Heart left ventricle (tissue), 16 donors: ENCODE measurements at regions not wholly inside any gene's neighbourhood (a gene's known extent, or its start where the extent isn't known, plus 50 kb on each side); places are given as distances from the start of the nearest gene placed in this dataset.

Experiments
- ATAC-seq, 4 donors: fragments of 200-7000 bp; cut with Tn5 transposase; one replicate each; pipeline ENCODE4 v1.9.1; 2020 to 2022; ENCODE audit warnings: moderate library complexity in 4 of 4, mild to moderate bottlenecking in 3 of 4, moderate number of reproducible peaks in 1 of 4
- DNase-seq, 5 donors: peaks; one replicate each; pipeline ENCODE4 v3.0.0-alpha.2; 2020
- H3K27ac ChIP-seq, 12 donors: fragments of 200-600 bp; sonication (generic) in 4 of 12; one replicate each; pipeline versions ENCODE4 v1.5.0 to v1.8.0; 2016 to 2022; ENCODE audit warnings: mild to moderate bottlenecking in 2 of 12
- H3K27me3 ChIP-seq, 9 donors: fragments of 200-600 bp; sonication (generic) in 2 of 9; one replicate each; pipeline versions ENCODE4 v1.5.1 to v1.8.0; 2016 to 2022; ENCODE audit warnings: mild to moderate bottlenecking in 3 of 9
- H3K36me3 ChIP-seq, 9 donors: fragments of 200-600 bp; sonication (generic) in 2 of 9; one replicate each; pipeline versions ENCODE4 v1.5.0 to v1.8.0; 2018 to 2022; ENCODE audit warnings: mild to moderate bottlenecking in 2 of 9
- H3K4me1 ChIP-seq, 12 donors: fragments of 200-600 bp; sonication (generic) in 4 of 12; one replicate each; pipeline versions ENCODE4 v1.5.0 to v1.8.0; 2016 to 2022; ENCODE audit warnings: mild to moderate bottlenecking in 3 of 12
- H3K4me3 ChIP-seq, 12 donors: fragments of 200-600 bp; sonication (generic) in 4 of 12; one replicate each; pipeline versions ENCODE4 v1.5.0 to v1.8.0; 2017 to 2022; ENCODE audit warnings: mild to moderate bottlenecking in 9 of 12, moderate library complexity in 4 of 12
- H3K9me3 ChIP-seq, 12 donors: fragments of 200-600 bp; sonication (generic) in 4 of 12; one replicate each; pipeline versions ENCODE4 v1.5.0 to v1.8.0; 2016 to 2022; ENCODE audit warnings: mild to moderate bottlenecking in 1 of 12
- POLR2A ChIP-seq, 2 donors: fragments of 450-650 bp; IDR thresholded peaks; one replicate each; pipeline ENCODE4 v1.6.1; 2017; ENCODE audit warnings: antibody characterized with exemption in 2 of 2, mild to moderate bottlenecking in 2 of 2, moderate library complexity in 2 of 2
- WGBS, 4 donors: extraction: QIAGEN DNeasy Blood & Tissue Kit in 2 of 4; methylation state at CpG; one replicate each; pipeline versions ENCODE4 v1.1.5 to v1.1.7; 2013 to 2018; 5-methylcytosine and 5-hydroxymethylcytosine counted together
- intact Hi-C, 10 donors: fragments of 100-400 bp; cut with DNase I; formaldehyde crosslinking; loops; one replicate each; pipeline versions ENCODE4 v1.11.1 to v1.14.2; 2022
- TF ChIP-seq, protein P1 (sequence below), 12 donors: fragments of 200-600 bp; sonication (generic) in 4 of 12; IDR thresholded peaks; one replicate each; pipeline versions ENCODE4 v1.5.0 to v1.8.0; 2018 to 2022; ENCODE audit warnings: antibody characterized with exemption in 12 of 12, mild to moderate bottlenecking in 5 of 12
- donor health status: ischemic (EF 13 %, LVEDD 7.1; RV severe dilation, severe dysfunction).
- donor health status: healthy with polysubstance abuse.
- donor health status: DM: no; HTN: yes; CAD: no.
- donor health status: DM: no; HTN: no; CAD: no.
- donor health status: ischemic (EF 25% LVEDD 6.9; RV normal size, moderate dysfunction).
- donor health status: ischemic (EF 25% LVEDD 5.7; RV mildly dilated, moderate dysfunction).
- donor health status: healthy.
- donor health status: DM: yes; HTN: yes; CAD: no.
- donor health status: ischemic (EF 35%, LVEDD 5.7; RV mildly dilated, moderate dysfunction).
- donor health status: nonischemic (EF 11% LVEDD 7.7; RV severe dilation, severe dysfunction).
- donor health status: DM: yes; HTN: yes; CAD: no.
- donor health status: PGD.
- donor health status: ischemic (EF 29% LVEDD 5.4; RV normal size, mild dysfunction).
- donor health status: nonischemic (EF 23%, LVEDD 6.1; RV moderate dilation, normal function).

DNA sequence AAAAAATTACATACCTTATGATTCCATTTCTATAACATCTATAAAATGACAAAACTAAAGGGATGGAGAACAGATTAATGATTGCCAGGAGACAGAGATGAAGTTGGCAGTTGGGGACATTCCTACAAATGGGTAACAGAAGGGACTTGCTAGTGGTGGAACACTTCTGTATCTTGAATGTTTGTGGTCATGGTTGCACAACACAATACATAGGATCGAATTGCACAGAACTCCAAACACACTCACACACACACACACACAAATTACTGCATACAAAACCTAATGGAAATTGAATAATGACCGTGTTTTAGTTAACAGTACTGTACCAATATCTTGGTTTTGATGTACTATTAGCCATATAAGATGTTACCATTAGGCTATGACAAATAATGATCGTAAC lies 330.7 kb upstream of the POU5F2 start:
- Histone ChIP-seq H3K4me1 (peaks cover 0 to 7% (median 0%) of the 10 kb centered on the region in 12 donors), H3K27me3 (no peaks in the 10 kb centered on the region), H3K4me3 (no peak overlapping the region), H3K27ac (no peak overlapping the region), H3K9me3 (peaks cover 0 to 13% (median 8%) of the 10 kb centered on the region in 12 donors), H3K36me3 (peaks cover 0 to 7% (median 0%) of the 10 kb centered on the region in 9 donors)
- DNase-seq: no peak
- no peak for ATAC-seq
- TF ChIP-seq POLR2A (IDR thresholded peaks at IDR 0.05): no peak
- TF ChIP-seq, protein P1, sequence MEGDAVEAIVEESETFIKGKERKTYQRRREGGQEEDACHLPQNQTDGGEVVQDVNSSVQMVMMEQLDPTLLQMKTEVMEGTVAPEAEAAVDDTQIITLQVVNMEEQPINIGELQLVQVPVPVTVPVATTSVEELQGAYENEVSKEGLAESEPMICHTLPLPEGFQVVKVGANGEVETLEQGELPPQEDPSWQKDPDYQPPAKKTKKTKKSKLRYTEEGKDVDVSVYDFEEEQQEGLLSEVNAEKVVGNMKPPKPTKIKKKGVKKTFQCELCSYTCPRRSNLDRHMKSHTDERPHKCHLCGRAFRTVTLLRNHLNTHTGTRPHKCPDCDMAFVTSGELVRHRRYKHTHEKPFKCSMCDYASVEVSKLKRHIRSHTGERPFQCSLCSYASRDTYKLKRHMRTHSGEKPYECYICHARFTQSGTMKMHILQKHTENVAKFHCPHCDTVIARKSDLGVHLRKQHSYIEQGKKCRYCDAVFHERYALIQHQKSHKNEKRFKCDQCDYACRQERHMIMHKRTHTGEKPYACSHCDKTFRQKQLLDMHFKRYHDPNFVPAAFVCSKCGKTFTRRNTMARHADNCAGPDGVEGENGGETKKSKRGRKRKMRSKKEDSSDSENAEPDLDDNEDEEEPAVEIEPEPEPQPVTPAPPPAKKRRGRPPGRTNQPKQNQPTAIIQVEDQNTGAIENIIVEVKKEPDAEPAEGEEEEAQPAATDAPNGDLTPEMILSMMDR (IDR thresholded peaks at IDR 0.05): no peak
- intact Hi-C loops: no loop called here
- WGBS, 4 donors: 98 to 99% (median 98%) methylated on average over 3 of the region's 3 CpGs

DNA sequence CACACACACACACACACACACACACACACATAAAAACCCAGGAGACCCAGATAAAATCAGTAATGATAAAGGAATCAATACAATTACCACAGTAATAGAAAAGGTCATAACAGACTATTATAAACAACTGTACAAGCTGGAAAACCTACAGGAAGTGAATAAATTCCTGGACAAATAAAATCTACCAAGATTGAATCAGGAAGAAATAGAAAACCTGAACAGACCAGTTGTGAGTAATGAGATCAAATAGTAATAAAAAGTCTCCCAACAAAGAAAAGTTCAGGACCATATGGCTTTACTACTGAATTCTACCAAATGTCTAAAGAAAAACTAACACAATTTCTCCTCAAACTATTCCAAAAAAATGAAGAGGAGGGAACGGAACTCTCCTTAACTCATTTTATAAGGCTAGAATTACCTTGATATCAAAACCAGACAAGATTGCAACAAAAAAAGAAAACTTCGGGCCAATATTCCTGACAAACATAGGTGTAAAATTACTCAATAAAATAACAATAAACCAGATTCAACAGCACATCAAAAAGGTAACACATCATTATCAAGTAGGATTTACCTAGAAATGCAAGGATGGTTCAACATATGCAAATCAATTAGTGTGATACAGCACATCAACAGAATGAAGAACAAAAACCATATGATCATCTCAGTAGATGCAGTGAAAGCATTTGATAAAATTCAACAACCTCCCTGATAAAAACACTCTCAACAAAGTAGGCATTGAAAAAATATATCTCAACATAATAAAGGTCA lies 325.2 kb upstream of the POU5F2 start:
- WGBS, 4 donors: 96 to 98% (median 97%) methylated on average over 2 of the region's 2 CpGs
- intact Hi-C loops: no loop called here
- Histone ChIP-seq H3K4me1 (no peaks in the 10 kb centered on the region), H3K4me3 (no peak overlapping the region), H3K9me3 (peaks cover 0 to 52% (median 34%) of the 10 kb centered on the region in 12 donors), H3K27me3 (no peaks in the 10 kb centered on the region), H3K27ac (no peak overlapping the region), H3K36me3 (peaks cover 0 to 15% (median 0%) of the 10 kb centered on the region in 9 donors)
- DNase-seq: no peak
- TF ChIP-seq, protein P1 (IDR thresholded peaks at IDR 0.05): no peak
- no peak for TF ChIP-seq POLR2A (IDR thresholded peaks at IDR 0.05)
- ATAC-seq: no peak

DNA sequence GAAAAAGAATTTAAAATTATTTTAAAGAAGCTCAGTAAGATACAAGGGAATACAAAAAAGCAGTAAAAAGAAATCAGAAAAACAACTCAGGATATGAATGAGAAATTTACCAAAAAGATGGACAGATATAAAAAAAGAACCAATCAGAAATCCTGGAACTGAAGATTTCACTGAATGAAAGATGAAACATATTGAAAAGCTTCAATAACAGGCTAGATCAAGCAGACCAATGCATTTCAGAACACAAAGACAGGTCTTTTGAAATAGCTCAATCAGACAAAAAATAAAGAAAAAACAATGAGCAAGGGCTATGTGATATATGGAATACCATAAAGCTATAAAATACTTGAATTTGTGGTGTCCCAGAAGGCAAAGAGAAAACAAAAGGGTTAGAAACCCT lies 322.6 kb upstream of the POU5F2 start:
- Histone ChIP-seq H3K36me3 (peaks cover 0 to 15% (median 0%) of the 10 kb centered on the region in 9 donors), H3K27me3 (no peaks in the 10 kb centered on the region), H3K4me1 (no peaks in the 10 kb centered on the region), H3K27ac (no peak overlapping the region), H3K4me3 (no peak overlapping the region), H3K9me3 (peaks cover 0 to 52% (median 34%) of the 10 kb centered on the region in 12 donors)
- no peak for ATAC-seq
- no peak for DNase-seq
- no peak for TF ChIP-seq POLR2A (IDR thresholded peaks at IDR 0.05)
- TF ChIP-seq, protein P1 (IDR thresholded peaks at IDR 0.05): no peak
- intact Hi-C loops: no loop called here

DNA sequence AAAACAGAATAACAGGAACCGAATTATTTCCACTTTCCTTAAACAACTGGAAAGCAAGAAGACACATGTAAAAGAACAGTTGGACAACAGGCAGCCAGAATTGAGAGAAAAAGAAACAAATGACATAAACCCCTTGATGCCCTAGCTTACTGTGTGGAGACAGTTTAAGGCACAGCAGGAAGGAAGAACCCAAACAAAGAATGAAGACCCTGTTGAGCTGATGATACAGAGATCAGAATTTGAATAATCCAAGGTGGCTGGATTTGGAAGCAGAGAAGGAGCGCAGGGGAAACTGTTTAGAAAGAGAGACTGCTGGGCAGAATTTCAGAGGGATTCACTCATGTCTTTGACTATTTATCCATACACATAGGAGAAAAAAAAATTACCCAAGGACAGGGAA lies 316.3 kb upstream of the POU5F2 start:
- ATAC-seq: no peak
- Histone ChIP-seq H3K9me3 (no peaks in the 10 kb centered on the region), H3K4me1 (peaks cover 0 to 4% (median 0%) of the 10 kb centered on the region in 12 donors), H3K36me3 (peaks cover 0 to 4% (median 1%) of the 10 kb centered on the region in 9 donors), H3K27ac (no peak overlapping the region), H3K27me3 (no peaks in the 10 kb centered on the region), H3K4me3 (no peak overlapping the region)
- WGBS, 4 donors: 86 to 93% (median 92%) methylated on average over 2 of the region's 2 CpGs
- no peak for DNase-seq
- TF ChIP-seq POLR2A (IDR thresholded peaks at IDR 0.05): no peak
- TF ChIP-seq, protein P1 (IDR thresholded peaks at IDR 0.05): no peak
- intact Hi-C loops: no loop called here
